HG02678 (cell line): ENCODE measurements at regions not wholly inside any gene's neighbourhood (a gene's known extent, or its start where the extent isn't known, plus 50 kb on each side); places are given as distances from the start of the nearest gene placed in this dataset.
"Not testable (repeated sequence)": the region's sequence is repeated elsewhere in the genome, so short reads cannot be mapped to it uniquely, and the experiment has no call there.

Experiments
- ATAC-seq: cut with Tn5 transposase; IDR thresholded peaks from one replicate; pipeline ENCODE4 v1.9.1; 2021; ENCODE audit warnings: mild to moderate bottlenecking, moderate library complexity; ENCODE audit not compliant: unreplicated experiment

DNA sequence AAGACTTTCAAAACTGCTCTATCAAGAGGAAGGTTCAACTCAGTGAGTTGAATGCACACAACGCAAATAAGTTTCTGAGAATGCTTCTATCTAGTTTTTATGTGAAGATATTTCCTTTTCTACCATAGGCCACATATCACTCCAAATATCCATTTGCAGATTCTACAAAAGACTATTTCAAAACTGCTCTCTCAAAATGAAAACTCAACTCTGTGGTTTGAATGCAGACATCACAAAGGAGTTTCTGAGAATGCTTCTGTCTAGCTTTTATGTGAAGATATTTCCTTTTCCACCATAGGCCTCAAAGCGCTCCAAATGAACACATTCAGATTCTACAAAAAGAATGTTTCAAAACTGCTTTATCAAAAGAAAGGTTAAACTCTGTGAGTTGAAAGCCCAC is 1093.1 kb upstream of the DEFB115 start:
- not testable (repeated sequence) for ATAC-seq

DNA sequence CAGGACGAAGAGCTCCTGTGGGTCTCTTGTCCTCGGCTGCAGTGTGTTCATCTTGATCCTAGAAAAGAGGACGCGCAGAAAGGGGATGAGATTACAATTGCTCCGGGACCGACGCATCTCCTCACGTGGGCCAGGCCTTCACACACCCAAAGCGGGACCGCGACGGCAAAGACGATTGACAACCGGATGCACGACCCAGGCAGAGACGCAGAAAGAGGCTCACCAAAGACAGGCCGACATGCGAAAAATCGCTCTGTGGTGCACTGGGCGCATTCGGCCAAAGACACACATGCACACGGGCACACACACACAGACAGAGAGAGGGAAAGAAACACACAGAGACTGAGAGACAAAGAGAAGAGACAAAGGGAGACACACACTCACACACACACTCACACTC is 1089.9 kb upstream of the DEFB115 start:
- no peak for ATAC-seq

DNA sequence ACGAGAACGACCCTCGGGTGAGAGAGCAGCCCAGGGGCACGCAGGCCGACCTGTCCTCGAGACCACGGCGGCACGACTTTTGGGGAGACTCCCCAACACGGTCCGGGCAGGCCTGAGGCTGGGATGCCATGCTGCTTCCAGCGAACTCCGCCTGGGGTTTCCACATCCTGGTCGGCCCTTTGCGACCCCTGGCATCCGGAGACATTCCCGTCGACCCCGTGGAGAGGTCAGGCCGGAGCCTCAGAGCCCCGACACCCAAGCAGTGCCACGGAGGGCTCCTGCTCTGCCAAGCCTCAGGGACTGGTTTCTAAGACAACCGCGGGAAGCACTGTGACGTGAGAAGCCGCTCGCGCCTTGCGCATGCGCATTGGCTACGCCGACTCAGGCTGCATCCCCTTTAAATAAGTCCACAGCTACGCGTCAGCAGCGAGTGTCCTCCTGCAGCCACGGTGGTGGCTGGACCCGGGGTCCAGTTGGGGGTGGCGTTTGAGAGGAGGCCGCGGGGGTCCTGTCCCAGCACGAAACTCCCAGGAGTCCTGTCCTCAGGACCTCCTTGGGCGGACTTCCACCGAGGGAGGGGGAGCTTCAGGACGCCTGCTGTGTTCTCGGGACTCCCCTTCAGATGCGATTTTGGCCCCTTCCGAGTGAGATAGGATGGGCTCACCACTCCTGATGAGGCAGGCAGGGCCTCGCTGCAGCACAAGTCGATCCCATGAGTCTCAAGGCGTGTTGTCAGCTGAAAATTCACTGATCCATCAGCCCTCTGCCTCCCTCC is 1089.3 kb upstream of the DEFB115 start:
- no peak for ATAC-seq

DNA sequence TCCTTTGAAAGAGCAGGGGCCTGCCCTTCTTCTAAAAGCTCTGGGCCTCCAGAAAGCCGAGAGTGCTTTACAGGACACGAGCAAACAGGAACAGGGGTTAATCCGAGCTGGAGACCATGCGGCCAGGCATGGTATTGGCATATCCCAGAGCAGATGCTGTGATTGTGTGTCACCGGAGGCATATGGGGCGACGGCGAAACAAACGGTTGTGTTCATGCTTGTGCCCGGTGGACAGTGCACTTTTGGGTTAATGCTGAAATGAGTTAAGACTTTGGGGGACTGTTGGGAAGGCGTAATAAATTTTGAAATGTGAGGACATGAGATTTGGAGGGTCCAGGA is 1088.7 kb upstream of the DEFB115 start:
- ATAC-seq: no peak

DNA sequence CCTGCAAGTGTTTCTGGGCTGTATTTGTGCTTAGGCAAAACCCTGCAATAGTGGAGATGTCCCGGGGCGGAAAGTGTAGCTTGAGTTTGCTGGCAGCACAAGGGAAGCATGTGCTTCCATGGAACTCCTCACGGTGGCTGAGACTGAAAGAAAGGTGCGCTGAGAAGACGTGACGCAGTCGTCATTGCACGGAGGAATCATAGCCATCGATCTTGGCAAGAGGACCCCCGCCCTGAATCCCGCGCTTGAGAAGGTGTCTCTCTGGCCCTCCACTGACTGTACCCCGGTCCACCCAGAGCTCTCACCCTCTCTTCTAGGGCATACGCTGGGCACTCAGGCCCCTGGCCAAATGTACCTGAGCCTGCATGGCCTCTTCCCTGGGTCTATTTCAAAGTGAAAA is 1081.8 kb upstream of the DEFB115 start:
- ATAC-seq: no peak

DNA sequence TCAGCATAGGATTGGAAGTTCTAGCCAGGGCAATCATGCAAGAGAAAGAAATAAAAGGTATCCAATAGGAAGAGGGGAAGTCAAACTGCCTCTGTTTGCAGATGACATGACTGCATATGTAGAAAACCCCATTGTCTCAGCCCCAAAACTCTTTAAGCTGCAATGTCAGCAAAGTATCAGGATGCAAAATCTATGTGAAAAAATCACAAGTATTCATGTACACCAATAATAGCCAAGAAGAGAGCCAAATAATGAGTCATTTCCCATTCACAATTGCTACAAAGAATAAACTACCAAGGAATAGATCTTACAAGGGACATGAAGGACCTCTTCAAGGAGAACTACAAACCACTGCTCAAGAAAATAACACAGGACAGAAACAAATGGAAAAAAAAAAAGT is 1074.3 kb upstream of the DEFB115 start:
- not testable (repeated sequence) for ATAC-seq

DNA sequence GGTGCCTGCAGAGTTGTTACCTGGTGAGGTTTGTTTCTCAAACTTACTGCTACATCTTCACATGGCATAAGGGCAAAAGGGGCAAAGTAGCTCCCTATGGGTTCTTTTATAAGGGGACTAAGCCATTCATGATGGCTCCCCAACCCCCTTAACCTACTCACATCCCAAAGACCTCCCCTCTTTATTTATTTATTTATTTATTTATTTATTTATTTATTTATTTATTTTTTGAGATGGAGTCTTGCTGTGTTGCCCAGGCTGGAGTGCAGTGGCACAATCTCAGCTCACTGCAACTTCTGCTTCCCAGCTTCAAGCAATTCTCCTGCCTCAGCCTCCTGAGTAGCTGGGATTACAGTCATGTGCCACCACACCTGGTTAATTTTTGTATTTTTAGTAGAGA is 1065.7 kb upstream of the DEFB115 start:
- not testable (repeated sequence) for ATAC-seq

DNA sequence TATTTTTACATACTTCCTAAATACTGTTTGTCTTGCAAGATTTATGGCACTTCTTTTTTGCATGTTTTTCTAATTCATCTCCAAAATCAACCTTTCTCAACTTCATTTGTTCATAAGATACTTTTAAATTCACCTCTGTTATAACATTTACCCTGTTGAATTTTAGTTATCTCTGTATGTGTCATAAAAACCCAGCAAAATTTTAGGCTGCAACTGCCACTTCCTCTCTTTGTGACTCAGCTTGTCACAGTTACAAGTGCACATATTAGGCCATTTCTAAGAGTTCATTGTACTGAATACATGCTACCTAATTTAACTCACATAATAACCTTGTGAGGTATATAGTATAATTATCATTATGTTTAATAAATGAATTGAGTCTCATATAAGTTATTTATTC is 1023.0 kb upstream of the DEFB115 start:
- not testable (repeated sequence) for ATAC-seq

DNA sequence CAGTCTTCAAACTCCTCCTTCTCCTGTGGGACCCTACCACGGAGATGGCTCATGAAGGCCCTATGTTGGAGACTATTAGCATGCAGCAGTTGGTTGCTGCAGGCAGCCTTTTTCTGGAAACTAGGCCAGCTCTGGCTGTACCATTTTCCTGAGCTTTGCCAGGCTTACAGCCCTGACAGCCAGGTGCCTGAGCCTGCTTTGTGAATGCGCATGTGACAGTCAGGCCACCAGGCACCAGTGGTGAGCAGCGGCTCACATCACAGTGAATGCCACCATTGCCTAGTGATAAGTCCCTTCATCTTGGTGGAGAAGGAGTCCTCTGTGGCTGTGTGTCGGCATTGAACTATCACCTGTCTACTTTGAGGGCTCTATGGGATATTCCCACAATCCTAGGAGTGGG is 982.4 kb upstream of the DEFB115 start:
- ATAC-seq: not testable (repeated sequence)

DNA sequence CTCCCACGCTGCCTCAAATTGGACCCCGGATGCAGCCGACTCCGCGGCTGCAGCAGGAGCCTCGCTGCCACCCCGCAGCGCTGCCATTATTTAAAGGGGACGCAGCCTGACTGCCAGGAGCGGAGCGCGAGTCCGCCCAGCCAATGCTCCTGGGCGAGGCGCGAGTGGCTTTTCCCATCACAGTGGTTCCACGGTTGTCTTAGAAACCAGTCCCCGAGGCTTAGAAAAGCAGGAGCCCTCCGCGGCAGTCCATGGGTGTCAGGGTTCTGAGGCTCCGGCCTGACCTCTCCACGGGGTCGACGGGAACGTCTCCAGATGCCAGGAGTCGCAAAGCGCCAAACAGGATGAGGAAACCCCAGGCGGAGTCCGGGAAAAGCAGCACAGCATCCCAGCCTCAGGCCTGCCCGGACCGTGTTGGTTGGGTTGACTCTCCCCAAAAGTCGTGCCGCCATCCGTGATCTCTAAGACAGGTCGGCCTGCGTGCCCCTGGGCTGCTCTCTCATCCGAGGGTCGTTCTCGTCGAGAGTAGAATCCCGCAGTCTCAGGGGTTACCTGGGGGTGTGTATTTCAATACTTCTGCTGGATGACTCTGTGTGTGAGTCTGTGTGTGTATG is 975.8 kb upstream of the DEFB115 start:
- ATAC-seq: no peak

DNA sequence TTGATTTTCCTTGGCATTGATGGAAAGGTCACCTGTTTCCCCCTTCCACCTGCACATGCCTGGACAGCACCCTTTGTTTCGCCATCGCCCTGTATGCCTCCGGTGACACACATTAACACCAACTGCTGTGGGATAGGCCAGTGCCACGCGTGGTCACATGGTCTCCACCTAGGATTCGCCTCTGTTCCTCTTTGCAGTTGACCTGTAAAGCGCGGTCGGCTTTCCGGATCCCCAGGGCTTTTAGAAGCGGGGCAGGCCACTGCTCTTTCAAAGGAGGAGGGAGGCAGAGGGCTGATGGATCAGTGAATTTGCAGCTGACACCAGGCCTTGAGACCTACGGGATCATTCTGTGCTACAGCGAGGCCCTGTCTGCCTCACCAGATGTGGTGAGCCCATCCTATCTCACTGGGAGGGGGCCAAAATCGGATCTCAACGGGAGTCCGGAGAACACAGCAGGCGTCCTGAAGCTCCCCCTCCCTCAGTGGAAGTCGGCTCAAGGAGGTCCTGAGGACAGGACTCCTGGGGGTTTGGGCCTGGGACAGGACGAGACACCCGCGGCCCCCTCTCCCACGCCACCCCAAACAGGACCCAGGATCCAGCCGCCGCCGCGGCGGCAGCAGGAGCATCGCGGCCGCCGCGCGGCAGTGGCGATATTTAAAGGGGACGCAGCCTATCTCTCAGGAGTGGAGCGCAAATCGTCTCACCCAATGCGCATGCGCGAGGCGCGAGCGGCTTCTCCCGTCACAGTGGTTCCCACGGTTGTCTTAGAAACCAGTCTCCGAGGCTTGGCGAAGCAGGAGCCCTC is 973.8 kb upstream of the DEFB115 start:
- ATAC-seq: not testable (repeated sequence)

DNA sequence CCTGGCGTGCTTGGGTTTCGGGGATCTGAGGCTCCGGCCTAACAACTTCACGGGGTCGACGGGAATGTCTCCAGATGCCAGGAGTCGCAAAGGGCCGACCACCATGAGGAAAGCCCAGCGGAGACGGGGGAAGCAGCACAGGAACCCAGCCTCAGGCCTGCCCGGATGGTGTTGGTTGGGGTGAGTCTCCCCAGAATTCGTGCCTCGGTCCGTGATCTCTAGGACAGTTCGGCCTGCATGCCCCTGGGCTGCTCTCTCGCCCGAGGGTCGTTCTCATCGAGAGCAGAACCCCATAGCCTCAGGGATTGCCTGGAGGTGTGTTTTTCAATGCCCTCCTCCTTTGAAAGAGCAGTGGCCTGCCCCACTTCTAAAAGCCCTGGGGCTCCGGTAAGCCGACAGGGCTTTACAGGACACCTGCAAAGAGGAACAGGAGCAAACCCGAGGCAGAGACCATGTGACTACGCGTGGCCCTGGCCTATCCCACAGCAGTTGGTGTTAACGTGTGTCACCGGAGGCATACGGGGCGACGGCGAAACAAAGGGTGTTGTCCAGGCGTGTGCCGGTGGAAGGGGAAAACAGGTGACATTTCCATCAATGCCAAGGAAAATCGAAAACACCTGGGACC is 973.1 kb upstream of the DEFB115 start:
- ATAC-seq: no peak

DNA sequence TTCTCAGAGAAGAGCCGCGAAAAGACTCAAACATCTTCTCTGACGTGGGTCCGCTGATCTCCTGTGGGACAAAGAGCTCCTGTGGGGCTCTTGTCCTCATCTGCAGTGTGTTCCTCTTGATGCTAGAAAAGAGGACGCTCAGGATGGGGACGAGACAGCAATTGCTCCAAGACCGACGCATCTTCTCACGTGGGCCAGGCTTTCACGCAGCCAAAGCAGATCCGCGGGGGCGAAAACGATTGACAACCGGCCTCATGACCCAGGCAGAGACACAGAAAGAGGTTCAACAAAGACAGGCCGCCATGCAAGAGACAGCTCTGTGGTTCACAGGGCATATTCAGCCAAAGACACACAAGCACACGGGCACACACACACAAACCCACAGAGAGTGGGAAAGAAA is 971.8 kb upstream of the DEFB115 start:
- no peak for ATAC-seq

DNA sequence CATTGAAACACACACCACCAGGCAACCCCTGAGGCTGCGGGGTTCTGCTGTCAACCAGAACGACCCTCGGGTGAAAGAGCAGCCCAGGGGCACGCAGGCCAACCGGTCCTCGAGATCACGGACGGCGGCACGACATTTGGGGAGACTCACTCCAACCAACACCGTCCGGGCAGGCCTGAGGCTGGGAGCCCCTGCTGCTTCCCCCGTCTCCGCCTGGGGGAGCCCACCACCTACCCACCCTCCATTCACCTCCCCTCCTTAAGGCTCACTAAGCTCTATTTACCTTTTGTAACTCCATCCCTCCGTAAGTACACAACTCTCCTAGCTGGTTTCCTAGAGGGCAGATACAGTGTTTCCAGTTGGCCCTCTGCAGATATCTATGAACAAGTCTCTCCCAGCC is 971.3 kb upstream of the DEFB115 start:
- ATAC-seq: no peak

DNA sequence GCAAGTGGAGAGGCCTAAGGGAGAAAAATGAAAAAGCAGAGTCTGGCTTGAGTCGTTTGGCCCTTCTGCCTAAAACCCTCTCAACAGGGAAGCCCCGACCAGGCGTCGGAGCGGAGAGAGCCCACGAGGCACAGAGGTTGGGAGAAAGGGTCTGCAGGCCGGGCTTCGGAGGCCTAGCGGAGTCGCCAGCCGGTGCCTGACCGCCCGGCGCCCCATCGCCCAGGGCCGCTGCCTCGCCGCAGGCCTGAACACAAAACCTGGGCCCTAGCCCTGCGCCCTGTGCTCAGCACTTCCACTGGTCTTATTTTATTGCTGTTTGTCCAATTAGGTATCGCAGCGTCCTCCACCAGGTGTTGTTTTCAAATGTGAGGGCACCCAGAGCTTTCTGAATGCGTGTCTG is 970.0 kb upstream of the DEFB115 start:
- ATAC-seq: not testable (repeated sequence)

DNA sequence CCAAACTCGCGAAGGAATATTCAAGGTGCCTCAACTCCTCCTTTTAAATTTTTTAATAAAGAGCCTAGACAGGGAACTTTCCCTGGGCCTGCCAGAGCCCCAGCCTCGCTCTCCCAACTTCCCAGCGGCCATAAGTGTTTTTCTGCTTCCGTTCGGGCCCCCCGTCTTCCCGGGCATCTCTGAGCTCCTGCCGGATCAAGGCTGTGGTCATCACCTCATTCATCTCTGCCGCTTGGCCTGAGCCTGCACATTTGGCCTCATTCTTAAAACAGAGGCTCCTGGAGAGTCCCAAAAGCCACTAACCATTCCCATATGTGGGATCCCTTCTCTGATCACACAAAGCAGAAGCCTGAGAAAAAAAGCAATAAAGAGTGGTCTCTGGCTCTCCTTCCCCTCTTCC is 969.1 kb upstream of the DEFB115 start:
- no peak for ATAC-seq

DNA sequence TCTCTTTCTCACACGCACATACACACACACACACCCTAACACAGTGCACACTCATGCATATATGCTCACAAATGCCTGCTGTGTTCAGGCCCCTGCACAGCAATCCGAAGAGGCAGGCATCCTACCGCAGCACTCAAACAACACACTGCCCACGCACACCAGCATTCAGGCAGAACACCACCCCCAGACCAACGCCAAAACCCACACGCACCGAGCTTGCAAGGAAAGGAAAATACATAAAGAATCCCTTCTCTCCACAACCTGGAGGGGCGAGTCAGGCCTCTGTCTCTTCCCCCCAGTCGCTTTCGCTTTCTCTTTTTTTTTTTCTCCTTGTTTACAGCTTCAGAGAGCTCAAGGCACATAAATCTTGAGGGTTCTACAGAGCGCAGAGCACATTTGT is 968.4 kb upstream of the DEFB115 start:
- ATAC-seq: not testable (repeated sequence)

DNA sequence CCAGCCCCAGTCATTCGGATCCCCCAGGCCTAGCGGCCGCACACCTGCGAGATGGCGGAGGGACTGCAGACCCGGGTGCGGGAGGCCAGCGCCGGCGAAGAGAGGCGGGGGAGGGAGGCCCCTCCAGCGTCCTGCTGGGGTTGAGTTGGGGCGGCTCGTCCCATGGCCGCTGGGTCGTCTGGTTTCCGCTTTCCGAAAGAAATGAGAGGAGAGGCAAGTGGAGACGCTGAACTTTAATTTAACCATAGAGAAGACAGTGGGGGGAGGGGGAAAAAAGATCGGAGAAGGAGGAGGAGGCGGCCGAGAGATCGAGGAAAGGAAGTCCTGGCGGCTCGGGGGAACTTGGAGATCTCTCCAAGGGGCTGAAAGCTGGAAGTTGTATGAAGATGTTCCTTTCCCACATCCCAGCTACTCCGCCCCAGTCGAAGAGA is 967.7 kb upstream of the DEFB115 start:
- not testable (repeated sequence) for ATAC-seq

DNA sequence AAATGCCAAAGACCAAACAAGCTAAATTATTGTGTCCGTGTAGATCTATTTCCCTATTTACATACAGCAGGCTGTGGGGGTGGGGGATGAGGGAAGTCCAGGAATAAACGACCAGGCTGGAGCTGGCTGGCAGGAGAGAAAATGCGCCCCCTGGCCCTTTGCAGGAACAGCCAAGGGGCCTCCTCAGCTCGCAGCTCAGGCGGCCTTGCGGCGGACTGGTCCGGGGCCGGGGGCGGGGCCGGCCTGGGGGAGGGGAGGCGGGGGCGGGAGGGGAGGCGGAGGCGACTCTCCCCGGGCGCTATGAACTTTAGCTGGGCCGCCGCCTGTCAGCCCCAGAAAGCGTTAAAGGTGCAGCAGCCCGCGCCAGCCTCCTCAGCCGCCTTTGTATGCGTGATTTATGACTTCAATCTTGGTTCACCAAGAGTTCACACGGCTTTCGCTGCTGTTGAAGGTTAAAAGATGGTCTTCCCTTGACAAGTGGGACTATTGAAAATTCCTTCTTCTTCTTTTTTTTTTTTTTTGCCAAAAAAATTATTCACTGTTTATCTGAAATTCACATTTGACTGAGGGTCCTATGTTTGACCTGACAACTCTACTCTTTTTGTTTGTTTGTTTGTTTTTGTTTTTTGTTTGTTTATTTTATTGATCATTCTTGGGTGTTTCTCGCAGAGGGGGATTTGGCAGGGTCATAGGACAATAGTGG is 967.0 kb upstream of the DEFB115 start:
- ATAC-seq: not testable (repeated sequence)

DNA sequence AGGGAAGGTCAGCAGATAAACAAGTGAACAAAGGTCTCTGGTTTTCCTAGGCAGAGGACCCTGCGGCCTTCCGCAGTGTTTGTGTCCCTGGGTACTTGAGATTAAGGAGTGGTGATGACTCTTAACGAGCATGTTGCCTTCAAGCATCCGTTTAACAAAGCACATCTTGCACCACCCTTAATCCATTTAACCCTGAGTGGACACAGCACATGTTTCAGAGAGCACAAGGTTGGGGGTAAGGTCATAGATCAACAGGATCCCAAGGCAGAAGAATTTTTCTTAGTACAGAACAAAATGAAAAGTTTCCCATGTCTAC is 966.4 kb upstream of the DEFB115 start:
- not testable (repeated sequence) for ATAC-seq

DNA sequence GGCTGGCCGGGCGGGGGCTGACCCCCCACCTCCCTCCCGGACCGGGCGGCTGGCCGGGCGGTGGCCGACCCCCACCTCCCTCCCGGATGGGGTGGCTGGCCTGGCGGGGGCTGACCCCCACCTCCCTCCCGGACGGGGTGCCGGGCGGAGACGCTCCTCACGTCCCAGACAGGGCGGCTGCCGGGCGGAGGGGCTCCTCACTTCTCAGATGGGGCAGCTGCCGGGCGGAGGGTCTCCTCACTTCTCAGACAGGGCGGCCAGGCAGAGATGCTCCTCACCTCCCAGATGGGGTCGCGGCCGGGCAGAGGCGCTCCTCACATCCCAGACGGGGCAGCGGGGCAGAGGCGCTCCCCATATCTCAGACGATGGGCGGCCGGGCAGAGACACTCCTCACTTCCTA is 965.8 kb upstream of the DEFB115 start:
- ATAC-seq: not testable (repeated sequence)
